ENCODE measurements at regions not wholly inside any gene's neighbourhood (a gene's known extent, or its start where the extent isn't known, plus 50 kb on each side); places are given as distances from the start of the nearest gene placed in this dataset.
"Not testable (repeated sequence)": the region's sequence is repeated elsewhere in the genome, so short reads cannot be mapped to it uniquely, and the experiment has no call there.

- no peaks in the 10 kb centered on the region for H3K27me3 ChIP-seq (ENCODE audit: insufficient read depth, low read length)
- no peaks in the 10 kb centered on the region for H3K9me3 ChIP-seq (ENCODE audit: insufficient read depth, low read depth, low read length)
- no peak overlapping the region for H3K27ac ChIP-seq (ENCODE audit: low read depth, low read length)
- no peaks in the 10 kb centered on the region for H3K36me3 ChIP-seq (ENCODE audit: insufficient read depth, low read length)
- H3K4me3 ChIP-seq (ENCODE audit: low read length), result no peak overlapping the region
- H3K4me1 ChIP-seq (ENCODE audit: insufficient read depth, low read length), result no peaks in the 10 kb centered on the region
- WGBS, result 98% methylated on average over 2 of the region's 2 CpGs
- no peak overlapping the region for H3K9ac ChIP-seq (ENCODE audit: low read depth, low read length)
Observed at GRCh38 chr5:101647861-101648260, 648.2 kb downstream of the SLCO4C1 start.

GRCh38 chr5:101643794-101644193 lies 652.3 kb downstream of the SLCO4C1 start:
- Histone ChIP-seq H3K4me3 (ENCODE audit: low read length) (no peak overlapping the region), H3K9me3 (ENCODE audit: insufficient read depth, low read depth, low read length) (no peaks in the 10 kb centered on the region), H3K4me1 (ENCODE audit: insufficient read depth, low read length) (no peaks in the 10 kb centered on the region), H3K27ac (ENCODE audit: low read depth, low read length) (no peak overlapping the region), H3K9ac (ENCODE audit: low read depth, low read length) (no peak overlapping the region), H3K36me3 (ENCODE audit: insufficient read depth, low read length) (no peaks in the 10 kb centered on the region), H3K27me3 (ENCODE audit: insufficient read depth, low read length) (no peaks in the 10 kb centered on the region)
- 80% methylated on average over 2 of the region's 2 CpGs for WGBS

- 98% methylated on average over 2 of the region's 2 CpGs for WGBS
- no peak overlapping the region for H3K27ac ChIP-seq (ENCODE audit: low read depth, low read length)
- peaks cover 5% of the 10 kb centered on the region; the same call in 1 of the 2 replicates for H3K9me3 ChIP-seq (ENCODE audit: insufficient read depth, low read depth, low read length)
- H3K36me3 ChIP-seq (ENCODE audit: insufficient read depth, low read length), result no peaks in the 10 kb centered on the region
- H3K9ac ChIP-seq (ENCODE audit: low read depth, low read length), result no peak overlapping the region
- H3K4me1 ChIP-seq (ENCODE audit: insufficient read depth, low read length), result no peaks in the 10 kb centered on the region
- H3K4me3 ChIP-seq (ENCODE audit: low read length), result no peak overlapping the region
- no peaks in the 10 kb centered on the region for H3K27me3 ChIP-seq (ENCODE audit: insufficient read depth, low read length)
Observed at GRCh38 chr5:101637599-101637998, 658.5 kb downstream of the SLCO4C1 start.

- Histone ChIP-seq H3K9me3 (ENCODE audit: insufficient read depth, low read depth, low read length) (peaks cover 11% of the 10 kb centered on the region; the same call in 1 of the 2 replicates), H3K4me1 (ENCODE audit: insufficient read depth, low read length) (peaks cover 36% of the 10 kb centered on the region)
- WGBS, result 75% methylated on average over 2 of the region's 2 CpGs
- not testable (repeated sequence) for H3K36me3 ChIP-seq (ENCODE audit: insufficient read depth, low read length); H3K27ac ChIP-seq (ENCODE audit: low read depth, low read length); H3K9ac ChIP-seq (ENCODE audit: low read depth, low read length); H3K4me3 ChIP-seq (ENCODE audit: low read length); H3K27me3 ChIP-seq (ENCODE audit: insufficient read depth, low read length)
Observed at GRCh38 chr5:101627770-101628169, 668.3 kb downstream of the SLCO4C1 start.

- H3K27ac ChIP-seq (ENCODE audit: low read depth, low read length), result peak overlapping the region; percentile 1; the same call in 1 of the 2 replicates
Observed at GRCh38 chr5:101626572-101626971, 669.5 kb downstream of the SLCO4C1 start.

GRCh38 chr5:101611039-101611438 lies 685.0 kb downstream of the SLCO4C1 start:
- WGBS, result 90% methylated on average over 6 of the region's 6 CpGs
- Histone ChIP-seq H3K4me3 (ENCODE audit: low read length) (no peak overlapping the region), H3K9me3 (ENCODE audit: insufficient read depth, low read depth, low read length) (no peaks in the 10 kb centered on the region), H3K36me3 (ENCODE audit: insufficient read depth, low read length) (no peaks in the 10 kb centered on the region), H3K9ac (ENCODE audit: low read depth, low read length) (no peak overlapping the region), H3K4me1 (ENCODE audit: insufficient read depth, low read length) (no peaks in the 10 kb centered on the region), H3K27ac (ENCODE audit: low read depth, low read length) (no peak overlapping the region), H3K27me3 (ENCODE audit: insufficient read depth, low read length) (no peaks in the 10 kb centered on the region)

More at GRCh38 chr5:101626572-101626971, 669.5 kb downstream of the SLCO4C1 start:
- H3K9me3 ChIP-seq (ENCODE audit: insufficient read depth, low read depth, low read length), result no peaks in the 10 kb centered on the region
- H3K9ac ChIP-seq (ENCODE audit: low read depth, low read length), result no peak overlapping the region
- peaks cover 36% of the 10 kb centered on the region for H3K4me1 ChIP-seq (ENCODE audit: insufficient read depth, low read length)
- no peak overlapping the region for H3K4me3 ChIP-seq (ENCODE audit: low read length)
- WGBS, result 38% methylated on average over 1 of the region's 1 CpG
- no peaks in the 10 kb centered on the region for H3K27me3 ChIP-seq (ENCODE audit: insufficient read depth, low read length)
- H3K36me3 ChIP-seq (ENCODE audit: insufficient read depth, low read length), result no peaks in the 10 kb centered on the region

GRCh38 chr5:101608322-101608721 lies 687.8 kb downstream of the SLCO4C1 start:
- Histone ChIP-seq H3K4me3 (ENCODE audit: low read length) (no peak overlapping the region), H3K4me1 (ENCODE audit: insufficient read depth, low read length) (no peaks in the 10 kb centered on the region), H3K9ac (ENCODE audit: low read depth, low read length) (no peak overlapping the region), H3K27me3 (ENCODE audit: insufficient read depth, low read length) (no peaks in the 10 kb centered on the region), H3K27ac (ENCODE audit: low read depth, low read length) (no peak overlapping the region), H3K36me3 (ENCODE audit: insufficient read depth, low read length) (no peaks in the 10 kb centered on the region), H3K9me3 (ENCODE audit: insufficient read depth, low read depth, low read length) (no peaks in the 10 kb centered on the region)
- 96% methylated on average over 1 of the region's 1 CpG for WGBS

- Histone ChIP-seq H3K27ac (ENCODE audit: low read depth, low read length) (no peak overlapping the region), H3K9ac (ENCODE audit: low read depth, low read length) (no peak overlapping the region), H3K9me3 (ENCODE audit: insufficient read depth, low read depth, low read length) (no peaks in the 10 kb centered on the region), H3K27me3 (ENCODE audit: insufficient read depth, low read length) (no peaks in the 10 kb centered on the region), H3K4me3 (ENCODE audit: low read length) (no peak overlapping the region), H3K4me1 (ENCODE audit: insufficient read depth, low read length) (no peaks in the 10 kb centered on the region), H3K36me3 (ENCODE audit: insufficient read depth, low read length) (no peaks in the 10 kb centered on the region)
- WGBS, result 76% methylated on average over 3 of the region's 3 CpGs
Observed at GRCh38 chr5:101605700-101606099, 690.4 kb downstream of the SLCO4C1 start.

- Histone ChIP-seq H3K4me3 (ENCODE audit: low read length) (no peak overlapping the region), H3K27ac (ENCODE audit: low read depth, low read length) (no peak overlapping the region), H3K9ac (ENCODE audit: low read depth, low read length) (no peak overlapping the region), H3K9me3 (ENCODE audit: insufficient read depth, low read depth, low read length) (no peaks in the 10 kb centered on the region), H3K36me3 (ENCODE audit: insufficient read depth, low read length) (no peaks in the 10 kb centered on the region), H3K27me3 (ENCODE audit: insufficient read depth, low read length) (no peaks in the 10 kb centered on the region), H3K4me1 (ENCODE audit: insufficient read depth, low read length) (peaks cover 6% of the 10 kb centered on the region; the same call in 1 of the 2 replicates)
- WGBS, result no CpG with 5 or more reads among the region's 1 CpG
Observed at GRCh38 chr5:101600614-101601013, 695.5 kb downstream of the SLCO4C1 start.

- 50% methylated on average over 1 of the region's 1 CpG for WGBS
- no peaks in the 10 kb centered on the region for H3K27me3 ChIP-seq (ENCODE audit: insufficient read depth, low read length)
- H3K4me1 ChIP-seq (ENCODE audit: insufficient read depth, low read length), result no peaks in the 10 kb centered on the region
- no peak overlapping the region for H3K4me3 ChIP-seq (ENCODE audit: low read length)
- no peaks in the 10 kb centered on the region for H3K36me3 ChIP-seq (ENCODE audit: insufficient read depth, low read length)
- no peak overlapping the region for H3K9ac ChIP-seq (ENCODE audit: low read depth, low read length)
- H3K27ac ChIP-seq (ENCODE audit: low read depth, low read length), result no peak overlapping the region
- no peaks in the 10 kb centered on the region for H3K9me3 ChIP-seq (ENCODE audit: insufficient read depth, low read depth, low read length)
Observed at GRCh38 chr5:101590384-101590783, 687.3 kb upstream of the ST8SIA4 start.

- WGBS, result 94% methylated on average over 1 of the region's 1 CpG
- no peaks in the 10 kb centered on the region for H3K4me1 ChIP-seq (ENCODE audit: insufficient read depth, low read length)
- no peaks in the 10 kb centered on the region for H3K27me3 ChIP-seq (ENCODE audit: insufficient read depth, low read length)
- no peak overlapping the region for H3K9ac ChIP-seq (ENCODE audit: low read depth, low read length)
- no peak overlapping the region for H3K4me3 ChIP-seq (ENCODE audit: low read length)
- no peaks in the 10 kb centered on the region for H3K36me3 ChIP-seq (ENCODE audit: insufficient read depth, low read length)
- H3K9me3 ChIP-seq (ENCODE audit: insufficient read depth, low read depth, low read length), result no peaks in the 10 kb centered on the region
- H3K27ac ChIP-seq (ENCODE audit: low read depth, low read length), result no peak overlapping the region
Observed at GRCh38 chr5:101585366-101585765, 682.3 kb upstream of the ST8SIA4 start.

- no peak overlapping the region for H3K9ac ChIP-seq (ENCODE audit: low read depth, low read length)
- no peaks in the 10 kb centered on the region for H3K36me3 ChIP-seq (ENCODE audit: insufficient read depth, low read length)
- no peak overlapping the region for H3K4me3 ChIP-seq (ENCODE audit: low read length)
- H3K27ac ChIP-seq (ENCODE audit: low read depth, low read length), result no peak overlapping the region
- WGBS, result 97% methylated on average over 2 of the region's 3 CpGs
- H3K4me1 ChIP-seq (ENCODE audit: insufficient read depth, low read length), result no peaks in the 10 kb centered on the region
- no peaks in the 10 kb centered on the region for H3K9me3 ChIP-seq (ENCODE audit: insufficient read depth, low read depth, low read length)
- H3K27me3 ChIP-seq (ENCODE audit: insufficient read depth, low read length), result no peaks in the 10 kb centered on the region
Observed at GRCh38 chr5:101580591-101580990, 677.5 kb upstream of the ST8SIA4 start.
